EH (cell line): ENCODE measurements at regions not wholly inside any gene's neighbourhood (a gene's known extent, or its start where the extent isn't known, plus 50 kb on each side); places are given as distances from the start of the nearest gene placed in this dataset.
"Not testable (repeated sequence)": the region's sequence is repeated elsewhere in the genome, so short reads cannot be mapped to it uniquely, and the experiment has no call there.

Experiments used
- DNase-seq: peaks from one replicate; pipeline ENCODE4 v3.0.0-alpha.2; 2015; ENCODE audit warnings: low read depth

DNA sequence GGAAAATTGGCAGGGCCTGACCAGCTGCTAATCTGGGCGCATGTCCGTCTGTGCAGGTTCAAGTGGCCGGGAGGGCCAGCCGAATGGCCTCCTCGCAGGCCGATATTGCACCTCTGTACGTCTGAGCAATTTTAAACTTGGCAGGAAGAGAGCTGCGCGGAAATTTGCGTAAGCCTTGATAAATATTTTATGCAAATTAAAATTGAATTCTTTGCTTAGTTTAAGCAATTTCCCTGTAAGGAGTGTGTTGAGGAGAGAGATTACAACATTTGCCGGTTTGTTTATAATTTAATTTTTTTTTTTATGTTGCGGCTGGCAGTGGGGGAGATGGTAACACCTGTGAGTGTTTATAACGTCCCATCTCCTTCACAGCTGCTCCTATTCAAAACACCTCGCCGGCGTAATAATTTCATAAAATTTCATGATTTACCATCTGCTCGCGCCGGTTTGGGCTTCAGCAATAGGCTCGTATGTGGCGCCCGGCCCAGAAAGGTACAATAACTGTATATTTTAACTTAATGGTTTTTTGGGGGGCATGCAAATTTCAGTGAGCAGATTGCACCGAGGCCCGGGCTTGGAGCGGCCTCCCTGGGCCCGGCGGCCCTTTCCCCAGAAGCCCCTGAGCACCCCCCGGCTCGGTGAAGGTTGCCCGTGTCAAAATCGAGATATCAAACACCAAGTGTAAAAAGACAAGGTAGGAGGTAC lies 269.4 kb upstream of the MVB12B start:
- DNase-seq, result no peak

DNA sequence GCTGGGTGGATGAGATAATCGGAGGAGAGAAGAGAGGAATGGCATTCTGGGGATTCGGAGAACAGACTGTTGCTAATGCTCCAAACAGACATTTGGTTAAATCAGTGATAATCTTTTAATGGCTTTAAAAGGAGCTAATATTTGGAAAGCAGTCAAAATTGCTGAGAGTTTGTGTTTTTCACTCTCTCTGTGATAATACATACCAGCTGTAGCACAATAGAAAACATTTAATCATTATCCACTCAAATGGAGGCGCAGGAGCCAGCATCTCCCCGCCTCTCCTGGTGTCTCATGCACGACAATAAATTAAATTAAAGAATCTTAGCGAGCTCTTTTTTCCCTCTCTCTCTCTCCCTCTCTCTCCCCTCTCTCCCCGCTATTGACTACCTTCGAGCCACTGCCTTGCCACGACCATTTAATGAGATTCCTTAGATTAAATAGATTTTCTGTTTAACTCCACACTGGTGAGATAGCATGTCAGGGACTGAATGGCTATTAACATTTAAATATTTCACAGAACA lies 268.6 kb upstream of the MVB12B start:
- no peak for DNase-seq

DNA sequence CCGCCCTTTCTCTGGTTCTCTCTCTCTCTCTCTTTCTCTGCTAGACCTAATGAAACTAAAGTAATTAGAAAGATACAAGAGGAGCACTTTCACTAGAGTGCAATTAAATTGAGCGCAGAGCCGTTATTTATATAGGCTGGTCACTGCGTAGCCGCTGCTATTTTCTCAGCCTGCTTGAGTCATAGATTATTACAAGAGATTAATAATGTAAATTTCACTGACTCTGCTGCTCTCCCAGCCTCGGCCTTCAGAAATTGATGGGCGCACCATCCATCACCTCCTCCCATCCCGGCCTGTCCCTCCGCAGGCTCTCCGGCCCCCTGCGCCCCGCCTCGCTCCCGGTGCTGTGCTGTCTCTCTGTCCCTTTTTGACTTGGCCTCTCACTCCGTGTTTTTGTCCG lies 268.0 kb upstream of the MVB12B start:
- DNase-seq, result no peak

DNA sequence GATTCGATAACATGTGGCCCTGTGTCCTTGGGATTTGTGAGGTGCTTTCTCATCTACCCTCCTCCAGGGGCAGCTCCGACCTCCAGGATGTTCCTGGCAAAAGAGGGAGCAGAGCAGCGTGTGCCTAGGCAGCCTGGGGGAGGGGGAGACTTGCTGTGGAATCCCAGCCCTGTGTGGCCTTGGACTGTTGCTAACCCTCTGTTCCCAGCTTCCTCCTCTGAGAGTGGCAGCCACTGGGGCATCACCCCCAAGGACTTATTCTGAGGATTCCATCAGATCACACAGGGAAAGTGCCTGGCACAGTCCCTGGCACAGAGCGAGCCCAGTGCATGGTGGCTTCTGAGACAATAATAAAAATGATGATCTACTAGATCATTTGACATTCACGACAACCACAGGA lies 265.1 kb upstream of the MVB12B start:
- no peak for DNase-seq

DNA sequence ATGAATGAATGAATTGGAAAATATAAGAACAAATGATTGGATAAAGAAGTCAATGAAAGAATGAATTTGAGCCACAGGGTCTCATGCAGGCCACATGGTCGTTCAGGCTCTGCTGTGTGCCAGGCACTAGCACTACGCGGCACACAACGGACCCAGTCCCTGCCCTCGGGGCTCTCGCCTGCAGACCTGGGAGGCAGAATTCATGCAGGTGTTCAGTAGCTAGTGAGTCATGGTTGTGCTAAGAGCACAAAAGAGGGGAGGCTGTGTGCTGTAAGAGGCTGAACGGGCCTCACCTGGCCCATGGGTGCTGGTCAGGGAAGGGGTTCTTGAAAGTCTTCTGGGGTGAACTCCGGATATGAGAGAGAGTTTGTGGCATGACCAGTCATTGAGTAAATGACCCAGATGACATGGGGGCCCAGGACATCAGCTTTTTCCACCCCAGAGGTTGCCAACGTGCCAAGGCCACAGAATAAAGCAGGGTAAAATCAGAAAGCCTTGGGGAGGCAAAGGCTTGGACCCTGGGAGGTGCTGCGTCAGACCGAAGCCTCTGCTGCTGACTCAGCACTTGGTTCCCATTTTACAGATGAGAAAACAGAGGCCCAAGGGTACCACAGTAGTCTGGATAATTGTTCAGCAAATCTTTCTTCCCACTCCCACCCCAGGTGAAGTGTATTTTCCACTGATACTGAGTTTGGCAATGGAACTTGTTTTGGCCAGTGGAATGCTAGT lies 264.3 kb upstream of the MVB12B start:
- DNase-seq, result no peak

DNA sequence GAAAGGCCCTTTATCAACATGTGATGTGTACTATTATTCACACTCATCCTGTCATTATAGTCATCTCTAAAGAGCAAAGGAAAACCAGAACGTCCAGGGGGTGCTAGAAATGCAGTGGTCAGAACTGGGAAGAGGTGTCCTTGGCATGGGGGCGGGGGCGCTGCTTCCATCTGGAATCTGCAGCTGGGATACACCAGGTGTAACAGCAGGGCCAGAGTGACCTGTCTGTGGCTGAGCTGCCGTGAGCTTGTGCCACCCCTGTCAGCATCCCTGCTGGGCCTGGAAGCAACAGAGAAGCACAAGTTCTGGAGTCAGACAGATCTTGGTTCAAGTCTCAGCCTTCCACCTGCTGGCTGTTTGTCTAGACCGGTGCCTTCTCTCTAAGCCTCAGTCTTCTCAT lies 263.3 kb upstream of the MVB12B start:
- no peak for DNase-seq

DNA sequence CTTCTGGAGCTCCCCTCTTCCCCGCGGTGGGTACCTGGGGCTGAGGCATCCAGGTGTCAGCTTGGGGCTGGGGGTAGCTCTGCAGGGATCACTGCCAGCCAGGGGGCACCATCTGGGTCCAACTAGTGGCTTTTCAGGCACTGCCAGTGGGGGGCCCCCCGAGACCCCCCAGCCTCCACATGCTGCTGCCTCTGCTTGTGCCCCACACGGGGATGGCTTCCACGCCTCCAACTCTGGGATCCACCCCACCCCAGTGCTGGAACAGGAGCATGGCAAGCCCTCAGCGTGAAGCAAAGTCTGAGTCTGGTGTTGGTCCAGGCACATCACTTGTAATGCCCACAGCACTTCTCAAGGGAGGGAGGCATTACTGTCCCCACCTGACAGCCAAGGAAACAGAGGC lies 260.5 kb upstream of the MVB12B start:
- no peak for DNase-seq

DNA sequence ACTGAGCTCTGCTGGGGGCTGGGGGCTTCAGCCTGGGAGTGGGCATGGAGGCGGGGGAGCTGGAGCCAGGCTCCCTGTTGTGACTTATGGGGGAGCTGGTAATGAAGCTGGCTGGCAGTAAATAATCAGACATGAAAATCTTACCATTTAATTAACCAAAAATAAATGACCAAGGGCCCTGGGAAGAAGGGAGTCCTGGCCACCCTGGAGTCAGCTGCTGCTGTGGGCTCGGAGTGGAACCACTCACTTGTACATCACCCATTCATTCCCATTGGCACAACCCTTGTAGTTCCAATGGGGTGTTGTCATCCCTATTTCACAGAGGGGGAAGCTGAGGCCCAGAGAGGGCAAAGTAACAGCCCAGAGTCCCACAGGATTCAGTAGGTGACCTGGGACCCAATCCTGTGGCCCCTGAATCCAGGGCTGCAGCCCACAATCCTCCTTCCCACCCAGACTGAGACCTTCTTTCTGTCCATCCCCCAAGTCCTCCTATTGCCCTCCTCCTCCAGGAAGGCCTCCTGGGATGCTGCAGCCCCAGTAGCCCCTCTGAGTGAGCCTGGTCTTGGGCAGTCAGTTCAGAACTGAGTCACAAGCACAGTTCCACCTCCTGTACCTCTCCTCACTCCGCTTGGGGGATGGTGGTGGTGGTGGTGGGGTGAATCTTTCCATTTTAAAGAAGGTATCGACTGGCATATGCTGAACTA lies 259.4 kb upstream of the MVB12B start:
- DNase-seq, result no peak

DNA sequence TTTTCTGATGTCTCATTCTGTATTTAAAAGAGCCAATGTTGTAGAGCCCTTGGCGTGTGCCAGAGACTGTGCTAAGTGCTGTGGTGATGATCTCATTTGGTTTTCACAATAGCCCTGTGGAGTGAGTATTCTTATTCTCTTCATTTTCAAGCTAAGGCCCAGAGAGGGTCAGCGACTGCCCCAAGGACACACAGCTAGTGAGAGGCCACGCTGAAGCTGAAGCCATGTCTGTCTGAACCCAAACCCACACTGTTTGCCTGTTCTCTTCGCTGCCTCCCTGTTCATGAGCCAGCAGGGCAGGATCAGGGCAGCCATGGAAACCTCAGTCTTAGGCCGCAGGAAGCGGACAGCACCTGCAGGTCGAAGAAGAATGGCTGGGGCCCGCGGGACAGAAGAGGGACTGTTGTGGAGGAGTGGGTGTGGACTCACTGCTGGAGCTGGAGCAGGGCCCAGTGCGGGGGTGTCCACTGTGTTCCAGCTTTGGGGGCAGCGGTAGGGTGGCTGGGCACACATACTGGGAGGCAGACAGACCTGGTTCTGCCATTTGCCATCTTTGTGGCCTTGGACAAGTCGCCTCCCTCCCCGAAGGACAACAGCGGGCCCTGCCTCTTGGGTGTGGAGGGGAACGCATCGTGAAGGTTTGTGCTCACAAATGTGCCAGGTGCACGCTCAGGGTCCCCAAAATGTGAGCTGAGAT lies 257.9 kb upstream of the MVB12B start:
- no peak for DNase-seq

DNA sequence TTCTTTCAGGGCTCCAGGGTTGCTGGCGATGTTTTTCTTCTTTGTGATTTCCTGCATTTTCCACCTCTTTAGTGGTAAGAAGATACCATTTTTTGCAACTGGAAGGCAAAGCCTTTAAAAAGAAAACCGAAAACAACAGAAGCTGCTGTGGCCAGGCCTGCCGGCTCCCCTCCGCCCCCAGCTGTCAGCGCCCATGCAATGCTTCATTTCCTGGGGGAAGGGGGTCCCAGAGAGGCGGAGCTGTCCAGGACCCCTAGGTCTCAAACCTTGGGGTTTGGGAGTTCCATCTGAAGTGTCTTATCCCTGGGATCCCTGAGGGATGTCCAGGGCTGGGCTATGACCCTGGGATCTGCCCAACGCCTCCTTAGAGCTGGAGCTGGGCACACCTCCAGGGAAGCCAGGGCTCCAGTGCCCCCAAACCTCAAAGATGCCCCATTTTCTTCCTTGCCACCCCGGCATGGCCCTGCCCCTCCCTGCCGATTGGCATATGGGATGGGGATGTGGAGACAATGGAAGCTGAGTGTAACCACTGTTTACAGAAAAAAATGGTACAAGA lies 257.2 kb upstream of the MVB12B start:
- no peak for DNase-seq

DNA sequence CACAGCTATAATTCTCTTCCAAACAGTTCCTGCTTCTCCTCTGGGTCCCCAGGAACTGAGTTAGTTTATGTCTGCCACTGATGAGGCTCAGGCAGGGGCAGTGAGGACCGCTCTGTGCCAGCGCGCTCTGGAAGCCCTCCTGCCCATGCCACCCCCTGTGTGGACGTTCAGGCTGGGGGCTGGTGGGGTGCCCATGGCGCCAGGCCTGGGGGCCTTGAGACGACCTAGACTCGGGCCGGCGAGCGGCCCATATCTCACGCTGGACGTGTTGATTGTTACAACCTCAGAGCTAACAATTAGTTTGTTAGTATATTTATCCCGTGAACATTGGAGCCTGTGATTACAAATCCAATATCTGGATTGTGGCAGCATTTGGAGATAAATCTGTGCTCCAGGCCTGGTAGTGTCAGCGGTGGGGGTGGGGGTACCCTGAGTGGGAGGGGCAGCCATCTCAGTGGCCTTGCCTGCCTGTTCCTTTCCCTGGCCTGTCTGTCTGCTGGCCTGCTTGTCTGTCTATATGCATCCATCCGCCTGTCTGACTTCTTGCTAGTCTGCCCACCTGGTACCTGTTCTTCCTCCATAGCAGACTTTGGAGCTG lies 256.5 kb upstream of the MVB12B start:
- DNase-seq, result no peak

DNA sequence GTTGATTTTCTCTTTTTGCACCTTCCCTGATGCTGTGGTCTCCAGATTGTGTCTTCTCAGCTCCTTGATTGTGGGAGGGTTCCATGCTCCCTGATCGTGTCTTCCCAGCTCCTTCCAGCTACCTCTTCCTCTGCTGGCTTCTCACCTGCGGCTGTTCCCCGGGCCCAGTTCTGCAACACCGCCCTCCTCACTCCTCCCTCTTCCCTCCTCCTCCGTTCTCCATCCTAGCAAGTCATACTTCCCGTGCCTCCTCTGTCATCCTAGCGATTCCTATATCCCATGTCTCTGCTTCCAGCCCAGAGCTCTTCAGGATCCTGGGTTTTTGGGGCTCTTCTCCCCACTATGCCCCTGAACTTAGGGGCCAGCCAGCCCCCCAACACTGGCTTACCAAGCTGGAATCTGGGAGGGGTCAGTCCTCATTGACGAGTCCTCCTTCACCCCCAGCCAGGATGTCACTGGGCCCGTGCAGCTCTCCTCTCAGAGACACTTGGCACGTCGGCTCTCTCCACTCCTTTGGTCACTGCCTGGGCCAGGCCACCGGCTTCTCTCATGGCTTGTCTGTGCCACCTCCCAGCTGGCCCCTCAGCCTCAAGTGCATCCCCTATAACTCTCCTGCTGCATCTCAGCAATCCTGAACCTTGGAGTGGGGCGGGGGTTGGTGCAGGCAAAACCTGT lies 255.4 kb upstream of the MVB12B start:
- DNase-seq, result no peak

DNA sequence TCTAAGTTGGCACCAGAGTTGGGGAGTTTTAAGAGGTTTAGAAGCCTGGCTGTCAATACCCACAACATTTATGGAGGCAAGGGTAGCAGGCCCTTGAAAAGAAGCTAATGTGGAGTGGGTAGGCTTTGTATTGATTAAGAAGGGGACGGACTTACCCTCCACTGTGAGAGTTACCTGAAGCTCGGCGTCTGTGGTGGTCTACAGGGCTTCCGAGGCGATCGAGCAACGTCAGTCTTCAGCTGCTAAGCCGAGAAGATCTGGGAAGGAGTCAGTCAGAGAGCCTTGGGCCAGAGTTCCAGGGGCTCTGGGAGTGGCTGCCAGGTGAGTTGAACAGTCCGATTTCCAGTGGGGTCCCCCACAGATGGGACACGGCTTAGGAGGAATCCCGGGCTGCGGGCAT lies 249.0 kb upstream of the MVB12B start:
- not testable (repeated sequence) for DNase-seq

DNA sequence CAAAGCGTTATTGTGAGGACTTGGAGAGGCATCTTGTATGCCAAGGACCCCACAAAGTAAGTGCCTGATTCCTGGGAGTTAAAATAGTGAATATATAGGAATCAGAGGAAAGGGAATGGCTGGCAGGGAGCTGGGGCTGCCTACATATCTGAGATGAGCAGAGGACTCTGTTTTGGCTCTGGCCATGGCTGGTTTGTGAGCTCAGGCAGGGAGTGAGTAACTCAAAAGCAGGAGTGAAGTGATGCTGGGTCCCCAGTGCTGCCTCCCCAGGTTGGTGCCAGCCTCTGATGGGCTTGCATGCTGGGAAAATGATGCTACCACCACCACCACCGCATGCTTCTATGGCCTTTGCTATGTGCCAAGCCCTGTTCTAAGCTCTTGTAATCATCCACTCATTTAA lies 246.0 kb upstream of the MVB12B start:
- DNase-seq, result no peak

DNA sequence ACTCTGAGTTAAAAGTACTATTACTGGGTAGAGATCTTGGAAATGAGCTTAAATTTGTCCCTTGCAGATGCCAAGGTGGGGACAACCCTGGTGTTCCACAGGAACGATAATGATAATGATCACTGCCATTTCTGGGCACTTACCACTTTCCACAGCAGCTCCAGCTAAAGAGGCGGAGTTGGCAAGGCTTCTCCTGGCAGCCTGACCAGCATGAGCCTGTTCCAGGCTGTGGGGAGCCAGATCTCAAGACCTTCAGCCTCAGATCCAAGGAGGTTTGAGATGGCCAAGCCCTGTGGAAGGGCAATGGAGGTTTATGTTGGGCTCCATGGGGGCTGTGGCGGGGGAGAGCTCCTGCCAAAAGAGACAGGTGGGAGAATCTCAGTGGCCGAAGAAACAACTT lies 244.9 kb upstream of the MVB12B start:
- DNase-seq, result no peak

DNA sequence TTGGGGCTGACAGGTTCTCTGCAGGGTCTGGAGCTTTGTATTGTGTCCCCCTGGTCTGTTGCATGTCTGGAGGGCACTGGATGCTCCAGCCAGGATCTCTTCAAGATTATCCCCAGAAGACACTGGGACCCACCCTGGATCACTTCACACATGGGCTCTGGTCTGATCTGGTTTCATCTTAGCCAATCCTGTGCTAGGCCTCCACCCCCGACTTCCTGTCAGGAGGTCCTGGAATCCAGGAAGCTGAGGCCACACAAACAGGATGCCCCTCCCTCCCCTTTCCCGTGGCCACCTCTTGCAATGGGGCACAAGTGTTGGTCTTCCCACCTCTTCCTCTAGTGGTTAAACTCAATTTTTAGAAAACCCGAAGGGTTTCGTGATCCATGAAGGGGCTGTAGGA lies 242.6 kb upstream of the MVB12B start:
- no peak for DNase-seq

DNA sequence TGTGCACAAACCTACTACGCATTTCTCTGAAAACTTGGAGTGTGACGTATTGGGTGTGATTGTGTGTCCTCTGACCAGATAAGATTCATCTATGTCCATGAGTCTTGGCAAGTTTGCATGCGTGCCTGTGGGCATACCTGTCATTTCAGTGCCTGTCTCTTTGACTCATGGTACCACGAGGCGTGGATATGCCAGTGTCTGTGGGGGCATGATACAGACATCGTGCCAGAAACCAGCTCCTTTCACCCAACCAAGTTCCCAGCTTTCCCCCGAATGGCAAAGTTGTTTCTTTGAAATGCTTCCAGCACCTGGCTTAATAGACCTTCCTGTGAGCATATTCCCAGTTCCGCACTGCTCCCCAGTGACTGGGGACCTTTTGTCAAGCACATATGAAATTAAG lies 241.9 kb upstream of the MVB12B start:
- DNase-seq, result no peak

DNA sequence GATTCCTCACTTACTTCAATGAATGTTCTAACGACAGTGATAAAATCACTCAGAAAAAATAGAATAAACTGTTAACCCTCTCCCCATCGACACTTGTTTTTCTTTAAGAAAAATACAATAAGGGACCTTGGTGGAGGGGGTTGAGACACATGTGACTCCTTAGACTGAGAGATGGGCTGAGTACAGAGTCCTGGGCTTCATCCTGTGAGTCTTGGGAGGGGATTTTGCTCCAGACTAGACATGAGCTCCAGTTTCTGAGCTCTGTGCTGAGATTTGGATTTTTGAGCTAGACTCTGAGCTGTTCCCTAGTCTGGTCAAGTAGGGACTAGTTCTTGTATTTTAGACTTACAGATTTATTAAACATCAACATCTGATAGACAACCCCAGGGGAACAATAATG lies 241.5 kb upstream of the MVB12B start:
- DNase-seq, result no peak

DNA sequence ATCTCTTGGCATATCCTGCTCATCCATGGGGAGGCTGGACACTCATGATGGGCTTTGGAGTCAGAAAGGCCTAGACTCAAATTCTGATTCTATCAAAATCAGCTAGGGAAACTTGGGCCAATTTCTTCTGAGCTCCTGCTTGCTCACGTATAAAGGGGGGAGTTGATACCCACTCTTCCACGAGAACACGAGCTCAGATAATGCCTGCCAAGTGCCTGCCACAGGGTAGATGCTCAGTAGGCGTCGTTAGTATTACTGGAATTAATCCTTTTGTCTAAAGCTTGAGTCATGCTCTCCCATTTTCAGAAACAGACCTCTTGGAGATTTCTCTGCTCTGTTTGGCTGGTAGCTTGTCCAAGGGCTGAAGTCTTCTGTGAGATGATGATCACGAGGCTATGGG lies 238.3 kb upstream of the MVB12B start:
- no peak for DNase-seq

DNA sequence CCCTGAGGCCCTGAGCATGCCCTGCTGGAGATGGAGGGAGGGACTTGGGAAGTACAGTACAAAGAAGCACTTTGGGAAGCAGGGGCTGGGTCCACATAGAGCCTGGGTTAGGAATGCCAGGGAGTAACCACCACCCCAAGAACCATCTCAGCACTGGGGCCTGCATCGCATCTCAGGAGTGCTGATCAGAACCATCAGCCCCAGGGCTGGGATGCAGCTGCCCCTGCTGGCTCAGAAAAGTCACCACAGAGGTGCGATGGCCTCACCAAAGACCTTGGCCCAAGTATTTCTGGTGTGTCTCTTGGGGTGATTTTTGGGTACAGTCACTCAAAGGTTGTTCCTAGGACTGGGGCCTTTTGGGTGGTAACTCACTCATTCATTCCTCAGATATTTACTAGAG lies 236.8 kb upstream of the MVB12B start:
- no peak for DNase-seq

DNA sequence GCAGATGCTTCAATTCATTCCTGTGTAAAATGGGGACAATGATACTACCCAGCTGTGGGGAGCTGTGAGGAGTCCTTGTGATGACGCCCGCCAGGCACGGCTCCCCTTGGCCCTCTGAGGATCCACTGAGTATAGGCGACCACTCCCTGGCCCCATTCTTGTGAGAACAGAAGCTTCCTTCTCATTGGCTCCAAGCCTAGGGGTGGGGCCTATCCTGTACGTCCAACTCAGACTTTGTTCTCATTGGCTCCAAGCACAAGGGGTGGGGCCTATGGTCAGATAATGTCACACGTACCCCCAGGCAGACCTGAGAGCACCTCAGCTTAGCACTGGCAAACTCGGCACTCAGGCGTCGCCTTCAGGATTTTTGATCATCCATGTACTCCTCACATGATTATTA lies 232.9 kb upstream of the MVB12B start:
- no peak for DNase-seq
